Renal cortex interstitium (tissue), 11 donors: ENCODE measurements at regions not wholly inside any gene's neighbourhood (a gene's known extent, or its start where the extent isn't known, plus 50 kb on each side); places are given as distances from the start of the nearest gene placed in this dataset.

ENCODE experiments used
- DNase-seq, 11 donors: peaks; one replicate each; pipeline ENCODE4 v3.0.0-alpha.2; 2013; ENCODE audit warnings: low read depth in 9 of 11, low spot score in 4 of 11; ENCODE audit errors: extremely low read depth in 1 of 11

DNA sequence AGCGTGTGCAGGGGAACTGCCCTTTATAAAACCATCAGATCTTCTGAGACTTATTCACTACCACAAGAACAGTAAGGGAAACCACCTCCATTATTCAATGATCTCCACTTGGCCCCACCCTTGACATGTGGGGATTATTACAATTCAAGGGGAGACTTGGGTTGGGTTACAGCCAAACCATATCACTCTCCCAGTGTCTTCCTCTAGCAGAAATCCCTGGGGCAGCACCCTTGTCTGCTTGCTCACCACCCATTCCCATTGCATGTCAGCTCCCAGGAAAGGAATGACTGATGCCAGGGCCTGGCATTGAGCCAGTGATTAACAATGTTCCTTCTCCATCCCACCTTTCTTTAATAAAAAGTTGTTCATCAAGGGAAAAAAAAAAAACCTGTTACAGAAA lies 199.0 kb downstream of the IRX1 start:
- no peak for DNase-seq

DNA sequence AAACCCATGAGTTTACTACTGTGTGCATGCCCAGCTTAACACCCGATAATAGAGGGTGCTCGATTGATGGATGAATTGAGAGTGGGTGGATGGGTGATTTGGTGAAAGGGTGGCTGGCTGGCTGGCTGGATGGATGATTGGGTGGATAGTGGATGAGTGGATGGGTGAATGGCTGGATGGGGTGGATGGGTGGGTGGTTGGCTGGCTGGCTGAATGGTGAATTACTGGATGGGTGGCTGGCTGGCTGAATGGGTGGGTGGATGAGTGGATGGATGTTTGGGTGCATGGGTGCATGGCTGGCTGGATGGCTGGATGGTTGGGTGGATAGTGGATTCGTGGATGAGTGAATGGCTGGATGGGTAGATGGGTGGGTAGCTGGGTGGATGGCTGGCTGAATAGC lies 201.1 kb downstream of the IRX1 start:
- no peak for DNase-seq

- DNase-seq: no peak
Observed at GRCh38 chr5:3801967-3802366, 206.3 kb downstream of the IRX1 start.

- no peak for DNase-seq
Observed at GRCh38 chr5:3809455-3809854, 213.8 kb downstream of the IRX1 start.

GRCh38 chr5:3811116-3811515 lies 215.5 kb downstream of the IRX1 start:
- DNase-seq: no peak

DNA sequence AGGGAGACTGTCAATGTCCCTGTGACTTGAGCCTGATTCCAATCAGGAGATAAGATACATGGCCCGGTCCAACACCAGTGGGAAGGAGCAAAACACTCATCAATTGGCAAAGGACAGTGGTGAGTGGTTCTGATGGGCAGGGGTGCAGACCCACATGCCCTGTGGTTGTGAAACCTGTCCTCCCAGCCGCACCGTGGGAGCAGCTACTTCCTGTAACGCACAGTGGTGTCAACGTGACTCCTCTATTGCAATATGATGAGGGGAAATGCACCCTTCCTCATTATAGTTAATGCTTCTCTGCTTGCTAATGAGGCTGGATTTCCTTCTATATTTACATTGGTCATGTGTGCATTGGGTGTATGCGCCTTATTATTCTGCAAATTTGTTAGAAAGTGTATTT lies 223.0 kb downstream of the IRX1 start:
- DNase-seq: no peak

GRCh38 chr5:3825531-3826451 lies 230.2 kb downstream of the IRX1 start:
- no peak for DNase-seq

GRCh38 chr5:3827624-3828023 lies 232.0 kb downstream of the IRX1 start:
- no peak for DNase-seq

DNA sequence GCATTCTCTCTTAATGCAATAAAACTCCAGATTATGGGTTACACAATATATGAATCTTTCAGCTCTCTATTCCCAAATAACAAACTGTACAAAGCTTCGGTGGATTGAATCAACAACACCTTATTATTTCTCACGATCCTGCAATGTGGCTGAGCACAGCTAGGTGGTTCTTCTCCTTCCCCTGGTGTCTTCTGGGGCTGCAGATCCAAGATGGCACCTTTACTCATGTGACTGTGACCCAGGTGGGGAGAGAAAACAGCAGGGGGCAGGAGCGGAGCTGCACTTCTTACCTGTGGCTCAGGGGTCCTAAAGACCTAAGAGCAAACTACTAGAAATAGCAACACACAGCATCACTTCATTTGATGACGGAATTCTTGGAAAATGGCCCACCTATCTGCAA lies 233.1 kb downstream of the IRX1 start:
- no peak for DNase-seq

GRCh38 chr5:3833566-3833965 lies 237.9 kb downstream of the IRX1 start:
- DNase-seq: no peak

GRCh38 chr5:3835811-3836210 lies 240.2 kb downstream of the IRX1 start:
- no peak for DNase-seq

- DNase-seq: no peak
Observed at GRCh38 chr5:3836528-3836927, 240.9 kb downstream of the IRX1 start.

DNA sequence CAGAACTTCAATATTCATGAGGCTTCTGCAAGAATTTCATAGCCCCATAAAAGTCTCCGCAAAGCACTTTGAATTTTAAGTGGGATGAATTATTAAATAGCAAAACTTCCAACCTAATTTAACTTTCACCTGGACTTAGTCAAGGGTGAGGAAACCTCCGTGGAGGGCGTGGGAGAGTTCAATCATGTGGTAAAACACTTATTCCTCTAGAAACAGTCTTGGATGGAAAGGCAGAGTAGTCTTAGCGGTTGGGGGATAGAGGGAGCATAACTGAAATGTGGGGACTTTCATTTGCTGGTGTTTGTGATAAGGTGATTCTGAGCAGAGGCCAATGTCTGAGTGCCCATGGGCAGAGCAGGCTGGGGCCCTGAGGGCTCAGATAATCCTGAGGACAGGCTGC lies 241.9 kb downstream of the IRX1 start:
- DNase-seq: no peak

DNA sequence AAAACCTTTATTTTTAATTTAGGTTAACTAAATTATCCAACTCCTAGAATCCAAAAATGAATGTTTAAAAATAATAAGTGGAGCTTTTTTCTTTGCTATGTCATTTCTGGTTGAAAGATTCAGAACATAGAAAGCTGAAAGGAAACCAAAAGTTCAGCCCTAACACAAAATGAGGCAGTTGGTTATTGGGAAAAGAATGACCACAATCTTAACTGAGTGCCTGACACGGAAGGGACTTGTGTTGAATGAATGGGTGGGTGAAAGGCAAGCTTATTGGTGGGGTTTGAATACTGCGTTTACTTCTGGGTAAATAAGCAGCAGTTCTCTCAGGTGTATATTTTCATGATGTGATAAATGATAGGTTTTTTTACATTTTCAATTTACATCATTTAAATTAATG lies 243.5 kb downstream of the IRX1 start:
- DNase-seq: no peak

GRCh38 chr5:3842591-3842990 lies 247.0 kb downstream of the IRX1 start:
- DNase-seq: no peak

GRCh38 chr5:3843706-3844105 lies 248.1 kb downstream of the IRX1 start:
- DNase-seq: no peak

DNA sequence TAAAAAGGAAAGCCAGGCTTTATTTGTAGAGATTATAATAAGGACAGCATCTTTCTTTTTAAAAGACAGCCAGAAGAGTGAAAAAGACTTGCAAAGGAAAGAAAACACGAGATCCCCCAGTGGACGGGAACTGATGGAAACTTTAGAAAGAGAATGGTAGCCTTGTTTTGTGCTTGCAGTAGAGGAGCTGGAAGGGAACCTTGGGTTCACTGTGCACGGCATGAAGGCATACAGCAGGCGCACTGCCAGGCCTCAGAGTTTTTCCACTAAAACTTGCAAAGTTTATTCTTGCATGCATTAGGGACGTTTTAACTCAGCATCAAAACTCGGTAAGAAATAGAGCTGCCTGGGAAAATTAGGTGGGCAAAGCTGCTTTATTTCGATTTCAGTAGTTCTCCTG lies 248.6 kb downstream of the IRX1 start:
- no peak for DNase-seq

GRCh38 chr5:3845230-3845629 lies 249.6 kb downstream of the IRX1 start:
- no peak for DNase-seq

DNA sequence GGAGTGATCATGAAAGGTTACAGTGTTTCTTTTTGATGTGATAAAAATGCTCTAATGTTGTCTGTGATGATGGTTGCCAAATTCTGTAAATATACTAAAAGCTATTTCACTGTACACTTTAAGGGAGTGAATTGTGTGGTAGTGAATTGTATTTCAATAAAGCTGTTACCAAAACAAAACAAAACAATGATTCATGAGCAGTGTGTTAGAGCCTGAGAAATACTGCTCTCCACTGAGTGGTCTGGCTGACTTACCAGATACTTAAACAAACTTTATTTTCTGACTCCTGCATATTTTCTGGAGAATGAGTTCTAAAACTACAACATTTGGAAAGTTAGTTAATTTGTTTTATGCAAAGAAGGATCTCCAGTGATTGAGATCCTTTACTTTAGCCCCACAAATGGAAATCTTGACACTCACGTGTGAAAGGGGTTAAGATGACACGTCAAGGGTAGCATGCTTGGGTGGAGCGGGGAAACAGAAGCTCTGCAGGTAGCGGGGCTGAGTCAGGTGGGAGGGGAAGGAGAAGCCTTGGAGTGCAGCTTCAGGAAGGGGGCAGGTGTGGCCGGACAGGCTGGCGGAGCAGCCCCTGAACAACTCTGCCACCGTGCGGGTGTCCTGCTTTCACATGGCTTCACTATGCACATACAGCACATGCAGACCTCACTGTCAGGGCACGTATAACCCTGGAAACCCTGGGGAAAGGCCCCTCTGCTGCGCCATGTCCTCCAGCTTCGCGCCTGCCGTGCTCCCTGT lies 256.7 kb downstream of the IRX1 start:
- DNase-seq: no peak

- DNase-seq: no peak
Observed at GRCh38 chr5:3853362-3853761, 257.7 kb downstream of the IRX1 start.
